ENCODE measurements at regions not wholly inside any gene's neighbourhood (a gene's known extent, or its start where the extent isn't known, plus 50 kb on each side); places are given as distances from the start of the nearest gene placed in this dataset.

GRCh38 chr7:33661430-33662160, 243.7 kb upstream of the BMPER start:
- H3K27me3 ChIP-seq (replicated peaks in 1 of 4; ENCODE audit: control extremely low read depth in 1 of 4, control insufficient read depth in 3 of 4, insufficient read depth in 4 of 4, low read length in 3 of 4) = no peaks in the 10 kb centered on the region
- H3K36me3 ChIP-seq (replicated peaks in 1 of 2; ENCODE audit: control extremely low read depth in 1 of 2, control insufficient read depth in 1 of 2, extremely low read depth in 1 of 2, insufficient read depth in 2 of 2, low read length in 1 of 2) = no peaks in the 10 kb centered on the region
- no peak overlapping the region for H2AFZ ChIP-seq (ENCODE audit: insufficient read depth, low read depth, low read length, poor library complexity, severe bottlenecking)
- intact Hi-C loops (cut with micrococcal nuclease) = no loop called here
- DNase-seq (no peak), ATAC-seq (ENCODE audit: low read depth) (no peak)
- H3K79me2 ChIP-seq (ENCODE audit: control insufficient read depth, insufficient read depth, low read length) = no peaks in the 10 kb centered on the region
- no peak overlapping the region for H3K9ac ChIP-seq (ENCODE audit: low read length)
- ChIA-PET CTCF (no interaction called here), POLR2A (no interaction called here)
- H3K27me3 Mint-ChIP-seq = no peaks in the 10 kb centered on the region
- peaks cover 4% of the 10 kb centered on the region for H3K9me3 Mint-ChIP-seq (ENCODE audit: insufficient read depth)
- H3K4me2 ChIP-seq (replicated peaks; ENCODE audit: low read depth, low read length, poor library complexity, severe bottlenecking) = no peak overlapping the region
- 67% methylated on average over 1 of the region's 7 CpGs for WGBS (ENCODE audit: insufficient coverage)
- peaks cover 0 to 3% (median 0%) of the 10 kb centered on the region in 3 donors for H3K9me3 ChIP-seq (ENCODE audit: control extremely low read depth in 1 of 3, control insufficient read depth in 2 of 3, insufficient read depth in 1 of 3, low read length in 2 of 3)
- H3K27ac ChIP-seq (ENCODE audit: low read length in 2 of 2) = no peak overlapping the region
- TF ChIP-seq CTCF (IDR thresholded peaks at IDR 0.05) (no peak), EZH2 (IDR thresholded peaks at IDR 0.05; ENCODE audit: borderline replicate concordance, insufficient read depth, low read depth, low read length, poor library complexity, severe bottlenecking) (no peak)
- no peak overlapping the region for H3K4me3 ChIP-seq (ENCODE audit: control extremely low read depth in 1 of 5, extremely low read depth in 1 of 5, insufficient read depth in 1 of 5, low read depth in 2 of 5, low read length in 4 of 5)
- no peaks in the 10 kb centered on the region for H4K20me1 ChIP-seq (ENCODE audit: control insufficient read depth, insufficient read depth, low read length, poor library complexity, severe bottlenecking)
- no peak overlapping the region for H3K27ac Mint-ChIP-seq
- H3K4me3 Mint-ChIP-seq = no peak overlapping the region
- H3K4me1 ChIP-seq (ENCODE audit: control insufficient read depth in 2 of 2, insufficient read depth in 2 of 2, low read length in 2 of 2) = peaks cover 0 to 4% of the 10 kb centered on the region in 2 donors
- peaks cover 11% of the 10 kb centered on the region for H3K4me1 Mint-ChIP-seq

GRCh38 chr7:33666531-33666930, 238.8 kb upstream of the BMPER start:
- Histone ChIP-seq H3K9me3 (ENCODE audit: control extremely low read depth in 1 of 3, control insufficient read depth in 2 of 3, insufficient read depth in 1 of 3, low read length in 2 of 3) (no peaks in the 10 kb centered on the region), H3K4me2 (replicated peaks; ENCODE audit: low read depth, low read length, poor library complexity, severe bottlenecking) (no peak overlapping the region), H4K20me1 (ENCODE audit: control insufficient read depth, insufficient read depth, low read length, poor library complexity, severe bottlenecking) (no peaks in the 10 kb centered on the region), H3K4me3 (ENCODE audit: control extremely low read depth in 1 of 5, extremely low read depth in 1 of 5, insufficient read depth in 1 of 5, low read depth in 2 of 5, low read length in 4 of 5) (no peak overlapping the region), H3K36me3 (replicated peaks in 1 of 2; ENCODE audit: control extremely low read depth in 1 of 2, control insufficient read depth in 1 of 2, extremely low read depth in 1 of 2, insufficient read depth in 2 of 2, low read length in 1 of 2) (no peaks in the 10 kb centered on the region), H3K9ac (ENCODE audit: low read length) (no peak overlapping the region), H3K4me1 (ENCODE audit: control insufficient read depth in 2 of 2, insufficient read depth in 2 of 2, low read length in 2 of 2) (peaks cover 4 to 9% of the 10 kb centered on the region in 2 donors), H3K27me3 (replicated peaks in 1 of 4; ENCODE audit: control extremely low read depth in 1 of 4, control insufficient read depth in 3 of 4, insufficient read depth in 4 of 4, low read length in 3 of 4) (no peaks in the 10 kb centered on the region), H2AFZ (ENCODE audit: insufficient read depth, low read depth, low read length, poor library complexity, severe bottlenecking) (no peak overlapping the region), H3K27ac (ENCODE audit: low read length in 2 of 2) (no peak overlapping the region), H3K79me2 (ENCODE audit: control insufficient read depth, insufficient read depth, low read length) (no peaks in the 10 kb centered on the region)
- ATAC-seq (ENCODE audit: low read depth) (no peak), DNase-seq (no peak)
- CTCF ChIA-PET = no interaction called here
- peaks cover 16% of the 10 kb centered on the region for H3K4me1 Mint-ChIP-seq
- peaks cover 4% of the 10 kb centered on the region for H3K9me3 Mint-ChIP-seq (ENCODE audit: insufficient read depth)
- no peak overlapping the region for H3K27ac Mint-ChIP-seq
- no peak overlapping the region for H3K4me3 Mint-ChIP-seq
- POLR2A ChIA-PET = no interaction called here
- TF ChIP-seq EZH2 (IDR thresholded peaks at IDR 0.05; ENCODE audit: borderline replicate concordance, insufficient read depth, low read depth, low read length, poor library complexity, severe bottlenecking) (no peak), CTCF (IDR thresholded peaks at IDR 0.05) (no peak)
- intact Hi-C loops (cut with micrococcal nuclease) = no loop called here
- no peaks in the 10 kb centered on the region for H3K27me3 Mint-ChIP-seq
